HCT116 (cell line): ENCODE measurements at regions not wholly inside any gene's neighbourhood (a gene's known extent, or its start where the extent isn't known, plus 50 kb on each side); places are given as distances from the start of the nearest gene placed in this dataset.

Experiments used
- CBX3 ChIP-seq: IDR thresholded peaks from 2 replicates; pipeline ENCODE4 v1.6.1; 2012; ENCODE audit warnings: low read depth
- CTCF ChIP-seq, 3 experiments: fragments of 200-600 bp in 1 of 3; sonication (generic) in 1 of 3; IDR thresholded peaks in 2 of 3; conservative IDR thresholded peaks in 1 of 3; 2 replicates each; pipeline ENCODE4 v1.5.1; 2012 to 2017; ENCODE audit warnings: low read depth in 2 of 3, low read length in 2 of 3, antibody characterized with exemption in 1 of 3, borderline replicate concordance in 1 of 3, control low read depth in 1 of 3, mild to moderate bottlenecking in 1 of 3, mixed read lengths in 1 of 3, mixed run types in 1 of 3, moderate library complexity in 1 of 3; ENCODE audit not compliant: insufficient read depth in 1 of 3
- EZH2 ChIP-seq: fragments of 200-600 bp; sonication (generic); IDR thresholded peaks from 2 replicates; pipeline ENCODE4 v1.6.1; 2017; ENCODE audit warnings: antibody characterized with exemption, mixed run types
- EZH2phosphoT487 ChIP-seq: fragments of 200-600 bp; IDR thresholded peaks from 2 replicates; pipeline ENCODE4 v1.6.1; 2018; ENCODE audit warnings: antibody characterized with exemption, borderline replicate concordance
- FOSL1 ChIP-seq: IDR thresholded peaks from 2 replicates; pipeline ENCODE4 v1.6.1; 2012; ENCODE audit warnings: low read depth
- JUND ChIP-seq: IDR thresholded peaks from 2 replicates; pipeline ENCODE4 v1.6.1; 2012
- POLR2A ChIP-seq: IDR thresholded peaks from 2 replicates; pipeline ENCODE4 v1.7.0; 2011; ENCODE audit warnings: borderline replicate concordance; ENCODE audit not compliant: insufficient read depth, insufficient read length; ENCODE audit errors: extremely low read depth
- POLR2AphosphoS5 ChIP-seq: IDR thresholded peaks from 2 replicates; pipeline ENCODE4 v1.6.1; 2011; ENCODE audit warnings: mild to moderate bottlenecking, low read depth, low read length, moderate library complexity
- RAD21 ChIP-seq: IDR thresholded peaks from 2 replicates; pipeline ENCODE4 v1.6.1; 2012; ENCODE audit warnings: low read depth, mild to moderate bottlenecking
- SIN3A ChIP-seq: IDR thresholded peaks from 2 replicates; pipeline ENCODE4 v1.6.1; 2012; ENCODE audit warnings: low read depth
- SP1 ChIP-seq: IDR thresholded peaks from 2 replicates; pipeline ENCODE4 v1.6.1; 2012; ENCODE audit warnings: low read depth
- YY1 ChIP-seq: IDR thresholded peaks from 2 replicates; pipeline ENCODE4 v1.6.1; 2011; ENCODE audit warnings: low read length, low read depth, moderate library complexity, mild to moderate bottlenecking; ENCODE audit not compliant: insufficient replicate concordance; ENCODE audit errors: extremely low read depth
- ZBTB33 ChIP-seq: IDR thresholded peaks from 2 replicates; pipeline ENCODE4 v1.6.1; 2011; ENCODE audit warnings: mild to moderate bottlenecking, low read length, moderate library complexity; ENCODE audit not compliant: insufficient replicate concordance; ENCODE audit errors: extremely low read depth
- TF ChIP-seq, protein P1 (sequence below): IDR thresholded peaks from 2 replicates; pipeline ENCODE4 v1.6.1; 2012

DNA sequence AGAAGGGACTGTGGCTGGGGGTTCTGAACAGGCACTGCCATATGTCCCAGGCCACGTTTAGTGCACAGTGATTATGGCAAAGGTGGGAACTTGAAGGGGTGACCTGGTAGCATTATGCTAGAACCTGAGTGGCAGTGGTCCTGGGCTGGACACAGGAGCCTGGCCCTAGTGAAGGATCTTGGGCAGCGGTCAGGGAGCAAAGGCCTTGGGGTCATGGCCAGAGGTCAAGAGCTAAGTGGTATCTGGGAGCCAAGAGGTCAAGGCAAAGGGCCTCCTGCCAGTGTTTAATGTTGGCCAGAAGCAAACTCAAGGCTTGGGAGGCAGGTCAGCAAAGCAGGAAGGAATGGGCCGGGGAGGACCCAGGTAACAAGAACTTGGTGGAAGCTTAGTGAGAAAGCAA lies 254.5 kb downstream of the CDH26 start:
- TF ChIP-seq JUND: no peak
- TF ChIP-seq RAD21: no peak
- no peak for TF ChIP-seq CTCF (IDR thresholded peaks at IDR 0.05 in 2 of 3, conservative IDR thresholded peaks at IDR 0.05 in 1 of 3; ENCODE audit: borderline replicate concordance in 1 of 3, insufficient read depth in 1 of 3, low read depth in 2 of 3, low read length in 2 of 3)
- no peak for TF ChIP-seq EZH2
- no peak for TF ChIP-seq POLR2A
- TF ChIP-seq POLR2AphosphoS5: no peak
- no peak for TF ChIP-seq ZBTB33
- no peak for TF ChIP-seq EZH2phosphoT487
- TF ChIP-seq SP1: no peak
- TF ChIP-seq FOSL1: no peak
- TF ChIP-seq CBX3: no peak
- no peak for TF ChIP-seq SIN3A
- TF ChIP-seq YY1: no peak
- TF ChIP-seq, protein P1, sequence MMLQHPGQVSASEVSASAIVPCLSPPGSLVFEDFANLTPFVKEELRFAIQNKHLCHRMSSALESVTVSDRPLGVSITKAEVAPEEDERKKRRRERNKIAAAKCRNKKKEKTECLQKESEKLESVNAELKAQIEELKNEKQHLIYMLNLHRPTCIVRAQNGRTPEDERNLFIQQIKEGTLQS: no peak
